GM10248 (cell line): ENCODE measurements at regions not wholly inside any gene's neighbourhood (a gene's known extent, or its start where the extent isn't known, plus 50 kb on each side); places are given as distances from the start of the nearest gene placed in this dataset.

ENCODE experiments used
- CTCF ChIA-PET: fragments of 300-600 bp; sonication (Branson Sonifier 250); formaldehyde crosslinking; extraction: SDS; loops from one replicate; lab custom pipeline; 2021; ENCODE audit warnings: antibody characterized with exemption; lab: Yijun Ruan, JAX
- POLR2A ChIA-PET: fragments of 350-650 bp; sonication (Branson Sonifier 250); formaldehyde crosslinking; extraction: SDS; loops from one replicate; lab custom pipeline; 2020; ENCODE audit warnings: antibody characterized with exemption; lab: Yijun Ruan, JAX
- DNase-seq: peaks from one replicate; pipeline ENCODE4 v3.0.0; 2012; ENCODE audit errors: extremely low spot score
- CTCF ChIP-seq: IDR thresholded peaks from 2 replicates; pipeline ENCODE4 v1.5.1; 2012; ENCODE audit warnings: mild to moderate bottlenecking, low read depth; ENCODE audit errors: extremely low read depth, missing control alignments, control extremely low read depth

- ChIA-PET POLR2A (no interaction called here), CTCF (interaction anchor here (0.9 kb wide), 1 partner anchor 52 kb away, joined by 3 read pairs; no protein-coding TSS in a partner anchor)
- no peak for TF ChIP-seq CTCF
- DNase-seq = no peak
Observed at GRCh38 chr17:79452706-79453105, 158.1 kb downstream of the RBFOX3 start.

GRCh38 chr17:79451167-79451566, 159.7 kb downstream of the RBFOX3 start:
- ChIA-PET CTCF (no interaction called here), POLR2A (no interaction called here)

GRCh38 chr17:79446399-79447009, 164.3 kb downstream of the RBFOX3 start:
- POLR2A ChIA-PET = no interaction called here
- no peak for DNase-seq
- TF ChIP-seq CTCF = no peak
- CTCF ChIA-PET = interaction anchor here (0.6 to 1.1 kb wide), 2 partner anchors 53 to 139 kb away, joined by 3 read pairs; no protein-coding TSS in a partner anchor

More at GRCh38 chr17:79451167-79451566, 159.7 kb downstream of the RBFOX3 start:
- DNase-seq = no peak
- no peak for TF ChIP-seq CTCF

DNA sequence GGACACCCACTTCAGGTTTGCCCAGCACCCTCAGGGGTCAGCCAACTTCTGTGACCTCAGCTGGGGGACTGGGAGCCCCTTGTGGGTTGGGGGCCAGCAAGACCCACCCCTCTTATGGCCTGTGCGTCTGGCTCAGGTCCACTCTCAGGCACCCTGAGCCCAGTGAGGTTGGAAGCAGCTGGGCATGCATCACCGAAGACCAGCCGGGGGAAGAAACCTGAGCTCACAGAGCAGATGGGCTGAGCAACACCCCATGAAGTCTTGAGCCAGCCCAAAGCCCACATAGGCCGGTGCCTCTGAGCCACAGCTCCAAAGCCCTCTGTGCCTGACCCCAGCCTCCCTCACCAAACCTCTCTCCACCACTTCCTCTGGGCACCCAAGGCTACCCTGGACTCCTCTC, 166.7 kb downstream of the RBFOX3 start:
- ChIA-PET CTCF (no interaction called here), POLR2A (no interaction called here)
- DNase-seq = no peak
- TF ChIP-seq CTCF = no peak

- no peak for TF ChIP-seq CTCF
- POLR2A ChIA-PET = no interaction called here
- DNase-seq = no peak
- CTCF ChIA-PET = no interaction called here
Observed at GRCh38 chr17:79443026-79443425, 167.8 kb downstream of the RBFOX3 start.

GRCh38 chr17:79441356-79442160, 169.3 kb downstream of the RBFOX3 start:
- POLR2A ChIA-PET = no interaction called here
- CTCF ChIA-PET = no interaction called here
- no peak for DNase-seq
- TF ChIP-seq CTCF = no peak
